Calu3 (cell line): ENCODE measurements at regions not wholly inside any gene's neighbourhood (a gene's known extent, or its start where the extent isn't known, plus 50 kb on each side); places are given as distances from the start of the nearest gene placed in this dataset.

Experiments used
- BruUV-seq: library from RNA; stranded (reverse); fragments of 400-500 nt; replicated peaks from 2 replicates; lab custom pipeline; 2021; lab: Mats Ljungman, UMichigan
- CTCF ChIA-PET: fragments of 300-600 bp; sonication (Branson Sonifier 250); formaldehyde crosslinking; loops from one replicate; lab custom pipeline; 2022; ENCODE audit warnings: antibody characterized with exemption; lab: Charles Lee
- DNase-seq: peaks from one replicate; pipeline ENCODE4 v3.0.0; 2022
- H3K27ac Mint-ChIP-seq: one replicate; pipeline ENCODE4 v1.8.0; 2022; ENCODE audit warnings: mixed read lengths; ENCODE audit not compliant: unreplicated experiment
- H3K27me3 Mint-ChIP-seq: one replicate; pipeline ENCODE4 v1.8.0; 2022; ENCODE audit warnings: mixed read lengths; ENCODE audit not compliant: unreplicated experiment
- H3K36me3 Mint-ChIP-seq: one replicate; pipeline ENCODE4 v1.8.0; 2022; ENCODE audit warnings: mild to moderate bottlenecking, moderate library complexity, mixed read lengths; ENCODE audit not compliant: insufficient read depth, unreplicated experiment
- H3K4me1 Mint-ChIP-seq: one replicate; pipeline ENCODE4 v1.8.0; 2022; ENCODE audit warnings: mild to moderate bottlenecking, low read depth, mixed read lengths; ENCODE audit not compliant: unreplicated experiment
- H3K4me3 Mint-ChIP-seq: one replicate; pipeline ENCODE4 v1.8.0; 2022; ENCODE audit warnings: mild to moderate bottlenecking, low read depth, moderate library complexity, mixed read lengths; ENCODE audit not compliant: unreplicated experiment
- H3K9me3 Mint-ChIP-seq: one replicate; pipeline ENCODE4 v1.8.0; 2022; ENCODE audit warnings: low read depth, mixed read lengths; ENCODE audit not compliant: unreplicated experiment
- CTCF ChIP-seq: fragments of 200-600 bp; IDR thresholded peaks from one replicate; pipeline ENCODE4 v1.8.0; 2022; ENCODE audit warnings: antibody characterized with exemption; ENCODE audit not compliant: unreplicated experiment
- intact Hi-C: fragments of 100-400 bp; cut with micrococcal nuclease; formaldehyde crosslinking; loops from one replicate; pipeline ENCODE4 v1.10.0; 2022; ENCODE audit not compliant: unreplicated experiment

- intact Hi-C loops = no loop called here
- no peak for DNase-seq
- H3K27me3 Mint-ChIP-seq = no peaks in the 10 kb centered on the region
- no TSS peak for BruUV-seq
- no peak overlapping the region for H3K4me3 Mint-ChIP-seq
- no peak for TF ChIP-seq CTCF
- H3K9me3 Mint-ChIP-seq = no peaks in the 10 kb centered on the region
- no peak overlapping the region for H3K27ac Mint-ChIP-seq
- CTCF ChIA-PET = no interaction called here
- H3K4me1 Mint-ChIP-seq = no peaks in the 10 kb centered on the region
- H3K36me3 Mint-ChIP-seq = no peaks in the 10 kb centered on the region
Observed at GRCh38 chr12:74049348-74049747, 488.3 kb upstream of the ATXN7L3B start.

GRCh38 chr12:74051848-74052247 is 485.8 kb upstream of the ATXN7L3B start:
- Mint-ChIP-seq H3K9me3 (no peaks in the 10 kb centered on the region), H3K27ac (no peak overlapping the region), H3K4me3 (no peak overlapping the region), H3K4me1 (no peaks in the 10 kb centered on the region), H3K27me3 (no peaks in the 10 kb centered on the region), H3K36me3 (no peaks in the 10 kb centered on the region)
- TF ChIP-seq CTCF = no peak
- no peak for DNase-seq
- CTCF ChIA-PET = no interaction called here
- intact Hi-C loops = no loop called here
- no TSS peak for BruUV-seq

GRCh38 chr12:74066476-74066875 is 471.2 kb upstream of the ATXN7L3B start:
- no peaks in the 10 kb centered on the region for H3K36me3 Mint-ChIP-seq
- no peak overlapping the region for H3K27ac Mint-ChIP-seq
- no peaks in the 10 kb centered on the region for H3K27me3 Mint-ChIP-seq
- H3K4me1 Mint-ChIP-seq = no peaks in the 10 kb centered on the region
- intact Hi-C loops = no loop called here
- CTCF ChIA-PET = no interaction called here
- peaks cover 11% of the 10 kb centered on the region for H3K9me3 Mint-ChIP-seq
- no peak overlapping the region for H3K4me3 Mint-ChIP-seq
- no TSS peak for BruUV-seq
- no peak for TF ChIP-seq CTCF
- no peak for DNase-seq

GRCh38 chr12:74071182-74071581 is 466.5 kb upstream of the ATXN7L3B start:
- no peaks in the 10 kb centered on the region for H3K4me1 Mint-ChIP-seq
- H3K9me3 Mint-ChIP-seq = peaks cover 7% of the 10 kb centered on the region
- H3K36me3 Mint-ChIP-seq = no peaks in the 10 kb centered on the region
- no peak overlapping the region for H3K27ac Mint-ChIP-seq
- CTCF ChIA-PET = no interaction called here
- DNase-seq = no peak
- no peak for TF ChIP-seq CTCF
- intact Hi-C loops = no loop called here
- no TSS peak for BruUV-seq
- no peaks in the 10 kb centered on the region for H3K27me3 Mint-ChIP-seq
- no peak overlapping the region for H3K4me3 Mint-ChIP-seq
